C4-2B (cell line): ENCODE measurements at regions not wholly inside any gene's neighbourhood (a gene's known extent, or its start where the extent isn't known, plus 50 kb on each side); places are given as distances from the start of the nearest gene placed in this dataset.

Experiments used
- CTCF ChIP-seq: fragments of 450-650 bp; conservative IDR thresholded peaks from 2 replicates; pipeline ENCODE4 v1.5.1; 2017; ENCODE audit warnings: mild to moderate bottlenecking
- ZFX ChIP-seq: fragments of 450-650 bp; IDR thresholded peaks from 2 replicates; pipeline ENCODE4 v1.6.1; 2017

GRCh38 chr20:1737134-1737533 is 79.6 kb upstream of the SIRPG start:
- TF ChIP-seq CTCF: no peak
- TF ChIP-seq ZFX: no peak
